HepG2 (cell line): ENCODE measurements at regions not wholly inside any gene's neighbourhood (a gene's known extent, or its start where the extent isn't known, plus 50 kb on each side); places are given as distances from the start of the nearest gene placed in this dataset.

Experiments used
- ATAC-seq: fragments of 200-7000 bp; cut with Tn5 transposase; 3 replicates; pipeline ENCODE4 v1.9.1; 2020; ENCODE audit warnings: mild to moderate bottlenecking, moderate library complexity
- BruUV-seq: library from RNA; stranded (reverse); fragments of 400-500 nt; replicated peaks from 2 replicates; lab custom pipeline; 2021; lab: Mats Ljungman, UMichigan
- CTCF ChIA-PET: fragments of 300-600 bp; formaldehyde crosslinking; extraction: SDS; loops from one replicate; lab custom pipeline; 2021; ENCODE audit warnings: low total read pairs, inconsistent platforms, low intra/inter-chr PET ratio; lab: Yijun Ruan, JAX
- POLR2A ChIA-PET: fragments of 350-600 bp; sonication (Branson Sonifier 250); formaldehyde crosslinking; loops from one replicate; lab custom pipeline; 2020; ENCODE audit warnings: antibody characterized with exemption, inconsistent platforms; lab: Yijun Ruan, JAX
- DNase-seq: peaks from one replicate; pipeline ENCODE4 v3.0.0-alpha.2; 2015; ENCODE audit warnings: low spot score
- FAIRE-seq: peaks from 3 replicates; lab custom pipeline; 2011; peaks lifted over from hg19 to GRCh38; lab: Jason Lieb, UNC
- H2AFZ ChIP-seq: one replicate; pipeline ENCODE4 v1.6.1; 2011; ENCODE audit warnings: low read length, inconsistent platforms
- H3K27ac ChIP-seq: fragments of 300-600 bp; 3 replicates; pipeline ENCODE4 v1.8.0; 2011; ENCODE audit warnings: mixed run types, mild to moderate bottlenecking, mixed read lengths, low read length, inconsistent platforms; ENCODE audit not compliant: insufficient read depth; ENCODE audit errors: extremely low read length
- H3K27me3 ChIP-seq, 2 experiments: fragments of 200-600 bp in 1 of 2; 2 replicates in 1 of 2; 3 replicates in 1 of 2; pipeline versions ENCODE4 v1.6.0 to v1.8.0; 2011; ENCODE audit warnings: low read length in 2 of 2, mild to moderate bottlenecking in 2 of 2, moderate library complexity in 2 of 2, inconsistent platforms in 1 of 2; ENCODE audit not compliant: insufficient read depth in 2 of 2, control insufficient read depth in 1 of 2
- H3K36me3 ChIP-seq, 2 experiments: fragments of 200-600 bp in 1 of 2; replicated peaks in 1 of 2; 2 replicates in 1 of 2; 3 replicates in 1 of 2; pipeline versions ENCODE4 v1.5.1 to v1.8.0; 2011; ENCODE audit warnings: low read length in 2 of 2, inconsistent platforms in 1 of 2; ENCODE audit not compliant: insufficient read depth in 2 of 2, control insufficient read depth in 1 of 2
- H3K4me1 ChIP-seq: 2 replicates; pipeline ENCODE4 v1.5.1; 2012; ENCODE audit warnings: low read length, inconsistent platforms; ENCODE audit not compliant: insufficient read depth
- H3K4me2 ChIP-seq: 2 replicates; pipeline ENCODE4 v1.6.0; 2011; ENCODE audit warnings: low read depth, low read length, inconsistent platforms
- H3K4me3 ChIP-seq, 3 experiments: fragments of 200-600 bp in 1 of 3; sonication (generic), shearing (Covaris generic) in 1 of 3; replicated peaks in 1 of 3; 2 replicates each; pipeline ENCODE4 v1.5.1; 2011 to 2016; ENCODE audit warnings: low read length in 3 of 3, inconsistent platforms in 2 of 3, low read depth in 2 of 3, mild to moderate bottlenecking in 2 of 3, control low read depth in 1 of 3, mixed read lengths in 1 of 3; ENCODE audit not compliant: insufficient read depth in 1 of 3
- H3K79me2 ChIP-seq: one replicate; pipeline ENCODE4 v1.6.1; 2011; ENCODE audit warnings: low read length, inconsistent platforms; ENCODE audit not compliant: insufficient read depth
- H3K9ac ChIP-seq: 2 replicates; pipeline ENCODE4 v1.6.0; 2011; ENCODE audit warnings: mild to moderate bottlenecking, low read depth, low read length, inconsistent platforms; ENCODE audit not compliant: insufficient read depth
- H3K9me3 ChIP-seq: 2 replicates; pipeline ENCODE4 v1.5.1; 2012; ENCODE audit warnings: mild to moderate bottlenecking, low read length
- H4K20me1 ChIP-seq: 2 replicates; pipeline ENCODE4 v1.6.0; 2011; ENCODE audit warnings: inconsistent platforms, mild to moderate bottlenecking, low read length, moderate library complexity; ENCODE audit not compliant: insufficient read depth
- ARID5B ChIP-seq: IDR thresholded peaks from 2 replicates; pipeline ENCODE4 v1.4.0; 2020; ENCODE audit warnings: mild to moderate bottlenecking, missing genetic modification reagents
- CEBPG ChIP-seq: IDR thresholded peaks from 2 replicates; pipeline ENCODE4 v1.6.1; 2016
- FOXA3 ChIP-seq: IDR thresholded peaks from 2 replicates; pipeline ENCODE4 v1.6.1; 2016; ENCODE audit warnings: missing genetic modification reagents, missing compliant biosample characterization
- GLI4 ChIP-seq: sonication (generic); formaldehyde crosslinking; IDR thresholded peaks from 2 replicates; pipeline ENCODE4 v1.5.1; 2020; ENCODE audit warnings: missing genetic modification reagents, mild to moderate bottlenecking, moderate library complexity, borderline replicate concordance
- KAT7 ChIP-seq: IDR thresholded peaks from 2 replicates; pipeline ENCODE4 v1.6.1; 2018; ENCODE audit warnings: borderline replicate concordance, missing compliant biosample characterization
- MZF1 ChIP-seq: sonication (generic); formaldehyde crosslinking; IDR thresholded peaks from 2 replicates; pipeline ENCODE4 v1.8.1; 2023; ENCODE audit warnings: mild to moderate bottlenecking, missing genetic modification reagents, borderline replicate concordance
- POGZ ChIP-seq: sonication (generic); formaldehyde crosslinking; IDR thresholded peaks from 2 replicates; pipeline ENCODE4 v1.4.0; 2020; ENCODE audit warnings: mild to moderate bottlenecking, missing genetic modification reagents
- REXO4 ChIP-seq: sonication (generic); formaldehyde crosslinking; IDR thresholded peaks from 2 replicates; pipeline ENCODE4 v1.8.0; 2022; ENCODE audit warnings: missing genetic modification reagents, mild to moderate bottlenecking, borderline replicate concordance
- SP1 ChIP-seq, 2 experiments: fragments of 450-650 bp in 1 of 2; sonication (generic) in 1 of 2; formaldehyde crosslinking in 1 of 2; IDR thresholded peaks; 2 replicates each; pipeline versions ENCODE4 v1.4.0 to v1.6.1; 2016 to 2020; ENCODE audit warnings: missing genetic modification reagents in 1 of 2
- TBX3 ChIP-seq: fragments of 450-650 bp; IDR thresholded peaks from 2 replicates; pipeline ENCODE4 v1.6.1; 2017; ENCODE audit warnings: antibody characterized with exemption, mild to moderate bottlenecking, inconsistent platforms, borderline replicate concordance
- TEF ChIP-seq: sonication (generic); formaldehyde crosslinking; IDR thresholded peaks from 2 replicates; pipeline ENCODE4 v1.5.0; 2020; ENCODE audit warnings: missing genetic modification reagents
- TRIM22 ChIP-seq: fragments of 450-650 bp; IDR thresholded peaks from 2 replicates; pipeline ENCODE4 v1.6.1; 2017
- ZFP1 ChIP-seq: IDR thresholded peaks from 2 replicates; pipeline ENCODE4 v1.6.1; 2016
- ZNF256 ChIP-seq: sonication (generic); formaldehyde crosslinking; conservative IDR thresholded peaks from 2 replicates; pipeline ENCODE4 v1.4.0; 2020; ENCODE audit warnings: missing genetic modification reagents
- ZNF513 ChIP-seq: sonication (generic); formaldehyde crosslinking; conservative IDR thresholded peaks from 2 replicates; pipeline ENCODE4 v1.5.0; 2020; ENCODE audit warnings: missing genetic modification reagents
- ZNF678 ChIP-seq: sonication (generic); formaldehyde crosslinking; IDR thresholded peaks from 2 replicates; pipeline ENCODE4 v1.4.0; 2020; ENCODE audit warnings: mild to moderate bottlenecking, missing genetic modification reagents
- WGBS: methylation state at CpG from one replicate; pipeline ENCODE4 v1.1.6; 2017; ENCODE audit warnings: low lambda C conversion rate; 5-methylcytosine and 5-hydroxymethylcytosine counted together
- in situ Hi-C: cut with HindIII; loops from 2 replicates; pipeline ENCODE4 v1.10.0; 2017; ENCODE audit warnings: low pct_unique_long_range_greater_than_20kb; ENCODE audit not compliant: extremely low pct_ligation_motif_present
- intact Hi-C: fragments of 100-400 bp; cut with micrococcal nuclease; formaldehyde crosslinking; loops from one replicate; pipeline ENCODE4 v1.10.0; 2022; ENCODE audit not compliant: unreplicated experiment

GRCh38 chr5:25393957-25394356, 749.2 kb upstream of the CDH10 start (continued):
- TF ChIP-seq ZNF256 (no peak), ZFP1 (0 out of 2 replicates have a peak, but pooled peaks have one; percentile 48), ARID5B (CRISPR knock-in tag) (peak; percentile 37; the same call in 1 of the 2 replicates), FOXA3 (CRISPR knock-in tag) (0 out of 2 replicates have a peak, but pooled peaks have one; percentile 8)

GRCh38 chr5:25393256-25393655, 748.5 kb upstream of the CDH10 start:
- BruUV-seq = no TSS peak
- H4K20me1 ChIP-seq = no peaks in the 10 kb centered on the region
- 4% methylated on average over 1 of the region's 1 CpG for WGBS

More at GRCh38 chr5:25393256-25393655, 748.5 kb upstream of the CDH10 start:
- no peaks in the 10 kb centered on the region for H3K79me2 ChIP-seq
- no peak for DNase-seq
- POLR2A ChIA-PET = no interaction called here
- intact Hi-C loops (no loop called here), in situ Hi-C loops (no loop called here)
- no peak overlapping the region for H2AFZ ChIP-seq
- H3K9me3 ChIP-seq = peaks cover 47% of the 10 kb centered on the region; the same call in 1 of the 2 replicates
- CTCF ChIA-PET = no interaction called here
- TF ChIP-seq KAT7 (CRISPR knock-in tag) (no peak), TEF (CRISPR knock-in tag) (no peak), ZNF678 (CRISPR knock-in tag) (no peak), TBX3 (no peak), CEBPG (CRISPR knock-in tag) (no peak), ZNF513 (no peak), SP1 (IDR thresholded peaks at IDR 0.05) (no peak), SP1 (CRISPR knock-in tag; IDR thresholded peaks at IDR 0.05) (no peak), FOXA3 (CRISPR knock-in tag) (no peak), REXO4 (CRISPR knock-in tag) (no peak), POGZ (CRISPR knock-in tag) (no peak), MZF1 (no peak), GLI4 (no peak), TRIM22 (no peak)
- H3K9ac ChIP-seq = no peak overlapping the region
- H3K4me1 ChIP-seq = peaks cover 18% of the 10 kb centered on the region
- no peak for FAIRE-seq
- ATAC-seq = peak; percentile 28; the same call in 1 of the 3 replicates
- H3K27me3 ChIP-seq = no peaks in the 10 kb centered on the region
- no peak overlapping the region for H3K4me3 ChIP-seq
- 0 out of 2 replicates have a peak overlapping the region, but pooled peaks have one; percentile 5 for H3K4me2 ChIP-seq
- peak overlapping the region; percentile 16 for H3K27ac ChIP-seq
- no peaks in the 10 kb centered on the region for H3K36me3 ChIP-seq
